Ascending aorta (tissue), 2 donors: ENCODE measurements at regions not wholly inside any gene's neighbourhood (a gene's known extent, or its start where the extent isn't known, plus 50 kb on each side); places are given as distances from the start of the nearest gene placed in this dataset.

ENCODE experiments used
- DNase-seq, 2 donors: peaks; one replicate each; pipeline ENCODE4 v3.0.0-alpha.2; 2019; ENCODE audit warnings: low spot score in 2 of 2
- H3K27ac ChIP-seq, 2 donors: fragments of 200-600 bp; sonication (generic); one replicate each; pipeline ENCODE4 v1.5.1; 2016 to 2017; ENCODE audit warnings: mild to moderate bottlenecking in 1 of 2
- H3K27me3 ChIP-seq: fragments of 200-600 bp; sonication (generic); one replicate; pipeline ENCODE4 v1.5.1; 2017
- H3K36me3 ChIP-seq, 2 donors: fragments of 200-600 bp; sonication (generic); one replicate each; pipeline ENCODE4 v1.5.1; 2016
- H3K4me1 ChIP-seq, 2 donors: fragments of 200-600 bp; sonication (generic); one replicate each; pipeline ENCODE4 v1.5.1; 2016 to 2017; ENCODE audit warnings: mild to moderate bottlenecking in 1 of 2
- H3K4me3 ChIP-seq, 2 donors: fragments of 200-600 bp; sonication (generic); one replicate each; pipeline ENCODE4 v1.5.1; 2016 to 2017; ENCODE audit warnings: mild to moderate bottlenecking in 1 of 2
- H3K9me3 ChIP-seq, 2 donors: fragments of 200-600 bp; sonication (generic); one replicate each; pipeline ENCODE4 v1.5.1; 2016
- intact Hi-C: fragments of 100-400 bp; cut with DNase I; formaldehyde crosslinking; loops from one replicate; pipeline ENCODE4 v1.15.1; 2023
- TF ChIP-seq, protein P1 (sequence below), 3 experiments: fragments of 200-600 bp in 2 of 3; fragments of 450-650 bp in 1 of 3; sonication (generic) in 2 of 3; IDR thresholded peaks; one replicate each; pipeline ENCODE4 v1.5.1; 2016 to 2019; ENCODE audit warnings: antibody characterized with exemption in 3 of 3, mild to moderate bottlenecking in 1 of 3, moderate library complexity in 1 of 3

DNA sequence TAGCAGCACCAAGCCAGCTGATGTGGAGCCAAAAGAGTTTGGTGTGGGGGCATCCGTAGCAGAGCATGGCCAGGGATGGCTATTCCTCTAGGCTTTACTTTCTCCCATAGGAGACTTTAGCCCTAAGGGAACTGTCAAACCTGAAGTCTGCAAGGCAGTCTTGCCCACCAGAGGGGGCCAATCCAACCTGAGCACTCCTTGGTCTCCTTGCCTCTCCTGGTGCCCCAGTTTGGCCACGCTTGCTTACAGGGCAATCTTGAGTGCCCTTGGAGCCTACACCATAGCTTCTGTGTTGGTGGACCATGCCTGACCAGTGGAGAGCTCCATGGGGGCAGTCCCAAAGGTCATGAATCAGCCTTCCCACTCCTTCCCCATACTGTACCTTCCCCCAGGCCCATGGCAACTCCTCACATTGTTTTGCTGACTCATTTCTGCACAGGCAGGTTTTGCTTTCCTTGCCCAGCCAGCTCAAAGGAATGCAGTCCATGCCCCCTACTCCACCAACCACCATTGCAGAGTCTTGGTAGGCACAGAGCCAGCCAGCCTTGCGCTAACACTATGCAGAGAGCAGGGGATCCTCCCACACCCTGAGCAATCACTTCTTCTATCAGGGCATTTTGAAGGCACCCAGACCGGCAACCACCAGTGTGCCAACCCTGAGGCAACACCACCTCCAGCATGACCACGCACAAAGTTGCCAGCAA lies 1421.2 kb upstream of the RAG2 start:
- Histone ChIP-seq H3K27ac (no peak overlapping the region), H3K36me3 (no peaks in the 10 kb centered on the region), H3K4me1 (no peaks in the 10 kb centered on the region), H3K4me3 (no peak overlapping the region), H3K27me3 (no peaks in the 10 kb centered on the region), H3K9me3 (no peaks in the 10 kb centered on the region)
- TF ChIP-seq, protein P1, sequence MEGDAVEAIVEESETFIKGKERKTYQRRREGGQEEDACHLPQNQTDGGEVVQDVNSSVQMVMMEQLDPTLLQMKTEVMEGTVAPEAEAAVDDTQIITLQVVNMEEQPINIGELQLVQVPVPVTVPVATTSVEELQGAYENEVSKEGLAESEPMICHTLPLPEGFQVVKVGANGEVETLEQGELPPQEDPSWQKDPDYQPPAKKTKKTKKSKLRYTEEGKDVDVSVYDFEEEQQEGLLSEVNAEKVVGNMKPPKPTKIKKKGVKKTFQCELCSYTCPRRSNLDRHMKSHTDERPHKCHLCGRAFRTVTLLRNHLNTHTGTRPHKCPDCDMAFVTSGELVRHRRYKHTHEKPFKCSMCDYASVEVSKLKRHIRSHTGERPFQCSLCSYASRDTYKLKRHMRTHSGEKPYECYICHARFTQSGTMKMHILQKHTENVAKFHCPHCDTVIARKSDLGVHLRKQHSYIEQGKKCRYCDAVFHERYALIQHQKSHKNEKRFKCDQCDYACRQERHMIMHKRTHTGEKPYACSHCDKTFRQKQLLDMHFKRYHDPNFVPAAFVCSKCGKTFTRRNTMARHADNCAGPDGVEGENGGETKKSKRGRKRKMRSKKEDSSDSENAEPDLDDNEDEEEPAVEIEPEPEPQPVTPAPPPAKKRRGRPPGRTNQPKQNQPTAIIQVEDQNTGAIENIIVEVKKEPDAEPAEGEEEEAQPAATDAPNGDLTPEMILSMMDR (IDR thresholded peaks at IDR 0.05), result no peak
- intact Hi-C loops, result no loop called here
- DNase-seq, result no peak

DNA sequence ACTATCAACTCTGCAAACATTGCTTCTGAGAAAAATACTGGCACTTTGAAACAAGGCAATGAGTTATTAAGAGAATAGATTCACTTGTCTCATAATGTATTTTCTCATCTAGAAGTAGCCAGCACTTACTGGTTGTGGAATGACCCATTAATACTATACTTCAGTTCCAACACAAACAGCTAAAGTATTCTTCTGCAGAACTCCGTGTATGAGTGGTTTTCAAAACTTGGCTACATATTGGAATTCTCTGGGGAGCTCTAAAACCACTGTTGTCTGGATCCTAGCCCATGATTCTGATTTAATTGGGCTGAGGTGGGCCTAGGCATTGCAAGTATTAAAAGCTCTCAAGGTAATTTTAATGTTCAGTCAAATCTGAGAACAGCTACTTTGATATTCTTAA lies 1416.4 kb upstream of the RAG2 start:
- intact Hi-C loops, result no loop called here
- TF ChIP-seq, protein P1 (IDR thresholded peaks at IDR 0.05), result no peak
- no peak for DNase-seq
- Histone ChIP-seq H3K4me3 (no peak overlapping the region), H3K36me3 (no peaks in the 10 kb centered on the region), H3K9me3 (no peaks in the 10 kb centered on the region), H3K27me3 (no peaks in the 10 kb centered on the region), H3K27ac (no peak overlapping the region), H3K4me1 (no peaks in the 10 kb centered on the region)

DNA sequence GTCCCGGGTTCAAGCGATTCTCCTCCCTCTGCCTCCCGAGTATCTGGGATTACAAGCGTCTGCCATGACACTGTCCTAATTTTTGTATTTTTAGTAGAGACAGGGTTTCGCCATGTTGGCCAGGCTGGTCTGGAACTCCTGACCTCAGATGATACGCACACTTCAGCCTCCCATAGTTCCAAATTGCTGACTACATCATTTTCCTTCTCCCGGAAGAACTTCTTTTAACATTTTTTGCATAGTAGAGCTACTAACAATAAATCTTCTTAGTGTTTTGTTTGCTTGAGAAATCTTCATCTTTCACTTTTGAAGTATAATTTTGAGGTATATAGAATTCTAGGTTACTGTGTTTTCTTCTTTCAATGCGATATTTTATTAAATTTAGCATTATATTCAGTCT lies 1415.1 kb upstream of the RAG2 start:
- TF ChIP-seq, protein P1 (IDR thresholded peaks at IDR 0.05), result no peak
- H3K27ac ChIP-seq, result no peak overlapping the region

DNA sequence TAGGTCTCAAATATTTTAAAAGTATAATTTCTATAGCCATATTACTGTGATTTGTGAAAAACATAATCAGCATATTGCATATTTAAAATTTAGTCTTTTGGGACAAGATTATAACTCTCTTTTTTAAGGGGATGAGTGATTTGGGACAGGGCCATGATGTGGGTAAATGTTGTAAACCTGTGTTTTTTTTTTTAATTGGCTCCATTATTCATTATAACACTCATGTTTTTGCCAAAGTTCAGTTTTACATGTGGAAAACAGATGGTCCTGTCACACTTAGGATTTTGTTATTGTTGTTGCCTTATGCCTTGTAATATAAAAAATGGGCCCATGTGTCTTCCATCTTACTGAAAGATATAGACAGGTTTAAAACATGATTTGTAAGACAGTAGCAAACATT lies 1413.5 kb upstream of the RAG2 start:
- intact Hi-C loops, result no loop called here
- Histone ChIP-seq H3K36me3 (no peaks in the 10 kb centered on the region), H3K4me3 (no peak overlapping the region), H3K4me1 (no peaks in the 10 kb centered on the region), H3K27ac (no peak overlapping the region), H3K27me3 (no peaks in the 10 kb centered on the region), H3K9me3 (no peaks in the 10 kb centered on the region)
- no peak for DNase-seq
- TF ChIP-seq, protein P1 (IDR thresholded peaks at IDR 0.05), result no peak

More for the DNA sequence above, 1415.1 kb upstream of the RAG2 start:
- Histone ChIP-seq H3K9me3 (no peaks in the 10 kb centered on the region), H3K4me3 (no peak overlapping the region), H3K27me3 (no peaks in the 10 kb centered on the region), H3K4me1 (no peaks in the 10 kb centered on the region), H3K36me3 (no peaks in the 10 kb centered on the region)
- intact Hi-C loops, result no loop called here
- DNase-seq, result no peak

DNA sequence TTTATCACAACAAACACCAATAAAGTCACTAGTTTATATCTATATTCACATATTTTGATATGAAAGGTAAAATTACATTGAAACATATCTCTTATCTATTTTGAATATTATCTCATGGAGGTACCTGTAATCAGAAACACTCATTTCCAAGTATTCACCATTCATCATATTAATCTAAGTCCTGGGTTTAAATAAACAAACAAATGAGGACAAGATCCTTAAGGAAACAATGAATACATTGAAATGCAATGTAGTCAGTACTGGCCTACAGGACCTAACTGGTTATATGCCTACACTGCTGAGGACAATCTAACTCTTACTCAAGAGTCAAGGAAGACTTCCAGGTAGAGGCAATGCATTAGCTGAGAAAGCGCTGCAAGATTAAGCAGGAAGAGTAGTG lies 1411.9 kb upstream of the RAG2 start:
- H3K4me3 ChIP-seq, result no peak overlapping the region
- intact Hi-C loops, result no loop called here
- no peaks in the 10 kb centered on the region for H3K9me3 ChIP-seq
- DNase-seq, result no peak
- H3K27me3 ChIP-seq, result no peaks in the 10 kb centered on the region
- TF ChIP-seq, protein P1 (IDR thresholded peaks at IDR 0.05), result no peak
- no peaks in the 10 kb centered on the region for H3K4me1 ChIP-seq
- no peaks in the 10 kb centered on the region for H3K36me3 ChIP-seq
- no peak overlapping the region for H3K27ac ChIP-seq

DNA sequence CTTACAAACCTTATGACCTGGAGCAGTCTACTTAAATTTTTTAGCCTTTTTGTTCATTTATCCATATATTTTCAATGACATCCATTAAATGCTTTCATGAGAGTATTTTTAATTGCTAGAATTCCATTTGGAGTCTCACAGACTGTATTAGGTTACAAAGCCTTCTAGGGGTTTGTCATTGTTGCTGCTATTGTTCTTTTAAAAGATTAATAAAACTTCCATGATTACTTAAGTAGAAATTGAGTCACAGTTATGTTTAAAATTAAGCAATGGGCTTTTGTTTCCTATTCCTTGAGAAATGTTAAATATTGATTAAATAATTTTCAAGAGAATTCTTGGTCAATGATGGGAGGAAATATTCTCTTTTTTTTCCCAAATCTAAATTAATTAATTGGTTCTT lies 1408.4 kb upstream of the RAG2 start:
- Histone ChIP-seq H3K36me3 (no peaks in the 10 kb centered on the region), H3K9me3 (no peaks in the 10 kb centered on the region), H3K4me1 (no peaks in the 10 kb centered on the region), H3K4me3 (no peak overlapping the region), H3K27me3 (no peaks in the 10 kb centered on the region), H3K27ac (no peak overlapping the region)
- TF ChIP-seq, protein P1 (IDR thresholded peaks at IDR 0.05), result no peak
- no peak for DNase-seq
- intact Hi-C loops, result no loop called here
